BE2C (cell line): ENCODE measurements at regions not wholly inside any gene's neighbourhood (a gene's known extent, or its start where the extent isn't known, plus 50 kb on each side); places are given as distances from the start of the nearest gene placed in this dataset.

Experiments
- DNase-seq: peaks from one replicate; pipeline ENCODE4 v3.0.0-alpha.2; 2020
- H3K27me3 ChIP-seq: fragments of 250-450 bp; sonication (Bioruptor Pico); 2 replicates; pipeline ENCODE4 v1.5.1; 2020; ENCODE audit warnings: mild to moderate bottlenecking
- H3K36me3 ChIP-seq: fragments of 250-450 bp; sonication (Bioruptor Pico); 2 replicates; pipeline ENCODE4 v1.5.1; 2020; ENCODE audit warnings: mild to moderate bottlenecking
- H3K4me1 ChIP-seq: fragments of 250-450 bp; sonication (Bioruptor Pico); 2 replicates; pipeline ENCODE4 v1.5.1; 2020
- H3K4me3 ChIP-seq: 2 replicates; pipeline ENCODE4 v1.5.1; 2011; ENCODE audit warnings: low read depth, low read length
- H3K9me3 ChIP-seq: fragments of 250-450 bp; sonication (Bioruptor Pico); 2 replicates; pipeline ENCODE4 v1.5.1; 2020
- TF ChIP-seq, protein P1 (sequence below): IDR thresholded peaks from 2 replicates; pipeline ENCODE4 v1.5.1; 2012; ENCODE audit warnings: mild to moderate bottlenecking, low read depth, low read length

DNA sequence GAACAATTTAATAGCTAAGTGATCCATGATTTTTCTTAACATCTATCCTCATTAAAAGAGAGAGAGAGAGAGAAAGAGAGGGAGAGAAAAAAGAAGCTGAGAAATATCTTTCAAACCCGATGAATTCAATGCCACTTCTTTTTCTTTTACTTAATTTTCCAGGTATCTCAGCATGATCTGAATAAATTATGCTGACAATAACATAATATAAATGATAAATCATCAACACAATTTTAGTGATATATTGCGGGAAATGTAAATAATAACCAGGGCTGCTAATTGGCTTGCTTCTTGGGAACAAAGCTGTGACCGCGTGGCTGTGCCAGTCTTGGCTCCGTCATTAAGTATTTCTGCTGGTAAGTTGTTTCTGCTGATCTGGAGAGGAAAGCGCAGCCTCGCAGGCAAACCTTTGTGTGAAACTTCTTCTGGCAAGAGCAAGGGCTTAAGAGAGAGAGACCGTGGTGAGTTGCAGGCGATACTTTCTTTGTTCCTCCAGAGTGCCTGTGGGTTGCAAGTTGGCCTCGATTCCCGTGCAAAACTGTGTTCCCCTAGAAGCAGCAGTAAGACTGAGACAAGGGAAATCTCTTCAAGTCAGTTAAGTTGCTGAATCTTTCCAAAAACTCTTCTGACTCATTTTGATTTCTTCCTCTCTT lies 489.1 kb upstream of the TSHZ3 start:
- DNase-seq, result no peak
- no peaks in the 10 kb centered on the region for H3K27me3 ChIP-seq
- peaks cover 3% of the 10 kb centered on the region for H3K9me3 ChIP-seq
- H3K36me3 ChIP-seq, result no peaks in the 10 kb centered on the region
- TF ChIP-seq, protein P1, sequence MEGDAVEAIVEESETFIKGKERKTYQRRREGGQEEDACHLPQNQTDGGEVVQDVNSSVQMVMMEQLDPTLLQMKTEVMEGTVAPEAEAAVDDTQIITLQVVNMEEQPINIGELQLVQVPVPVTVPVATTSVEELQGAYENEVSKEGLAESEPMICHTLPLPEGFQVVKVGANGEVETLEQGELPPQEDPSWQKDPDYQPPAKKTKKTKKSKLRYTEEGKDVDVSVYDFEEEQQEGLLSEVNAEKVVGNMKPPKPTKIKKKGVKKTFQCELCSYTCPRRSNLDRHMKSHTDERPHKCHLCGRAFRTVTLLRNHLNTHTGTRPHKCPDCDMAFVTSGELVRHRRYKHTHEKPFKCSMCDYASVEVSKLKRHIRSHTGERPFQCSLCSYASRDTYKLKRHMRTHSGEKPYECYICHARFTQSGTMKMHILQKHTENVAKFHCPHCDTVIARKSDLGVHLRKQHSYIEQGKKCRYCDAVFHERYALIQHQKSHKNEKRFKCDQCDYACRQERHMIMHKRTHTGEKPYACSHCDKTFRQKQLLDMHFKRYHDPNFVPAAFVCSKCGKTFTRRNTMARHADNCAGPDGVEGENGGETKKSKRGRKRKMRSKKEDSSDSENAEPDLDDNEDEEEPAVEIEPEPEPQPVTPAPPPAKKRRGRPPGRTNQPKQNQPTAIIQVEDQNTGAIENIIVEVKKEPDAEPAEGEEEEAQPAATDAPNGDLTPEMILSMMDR, result no peak
- no peak overlapping the region for H3K4me3 ChIP-seq
- H3K4me1 ChIP-seq, result no peaks in the 10 kb centered on the region

DNA sequence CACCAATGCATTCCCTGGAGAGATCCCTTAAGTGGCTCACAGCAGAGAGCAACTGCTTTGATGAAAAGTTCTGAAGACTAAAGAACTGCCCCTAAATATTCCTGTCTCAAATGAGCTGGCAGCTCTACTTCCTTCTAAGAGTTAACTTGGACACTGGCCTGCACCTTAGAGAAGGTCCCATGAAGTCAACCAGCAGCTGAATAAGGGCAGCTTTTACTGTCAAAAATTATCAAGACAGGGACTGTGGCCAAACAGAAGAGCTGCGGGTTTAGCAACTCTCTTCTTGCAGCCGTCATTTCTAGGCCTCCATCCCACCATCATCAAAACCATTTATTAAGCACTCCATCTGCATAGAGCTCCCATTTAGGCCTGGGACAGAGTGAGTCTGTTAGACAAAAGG lies 491.1 kb upstream of the TSHZ3 start:
- TF ChIP-seq, protein P1, result no peak
- Histone ChIP-seq H3K36me3 (no peaks in the 10 kb centered on the region), H3K9me3 (no peaks in the 10 kb centered on the region; the same call in none of the 2 replicates), H3K4me1 (no peaks in the 10 kb centered on the region), H3K27me3 (no peaks in the 10 kb centered on the region), H3K4me3 (no peak overlapping the region)
- no peak for DNase-seq

DNA sequence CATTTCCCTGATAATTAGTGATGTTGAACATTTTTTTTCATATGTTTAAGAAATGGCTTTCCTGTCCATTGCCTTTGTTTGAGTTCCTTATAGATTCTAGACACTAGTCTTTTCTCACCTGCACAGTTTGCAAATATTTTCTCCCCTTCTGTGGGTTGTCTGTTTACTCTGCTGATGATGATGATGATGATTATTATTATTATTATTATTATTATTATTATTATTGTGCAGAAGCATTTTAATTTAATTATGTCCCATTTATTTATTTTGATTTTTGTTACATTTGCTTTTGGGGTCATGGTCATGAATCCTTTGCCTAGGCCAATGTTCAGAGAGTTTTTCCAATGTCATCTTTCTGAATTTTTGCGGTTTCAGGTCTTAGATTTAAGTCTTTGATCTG lies 492.5 kb upstream of the TSHZ3 start:
- H3K4me3 ChIP-seq, result no peak overlapping the region
- no peaks in the 10 kb centered on the region; the same call in none of the 2 replicates for H3K9me3 ChIP-seq
- DNase-seq, result no peak
- no peaks in the 10 kb centered on the region for H3K4me1 ChIP-seq
- no peaks in the 10 kb centered on the region for H3K36me3 ChIP-seq
- H3K27me3 ChIP-seq, result no peaks in the 10 kb centered on the region
- TF ChIP-seq, protein P1, result no peak

DNA sequence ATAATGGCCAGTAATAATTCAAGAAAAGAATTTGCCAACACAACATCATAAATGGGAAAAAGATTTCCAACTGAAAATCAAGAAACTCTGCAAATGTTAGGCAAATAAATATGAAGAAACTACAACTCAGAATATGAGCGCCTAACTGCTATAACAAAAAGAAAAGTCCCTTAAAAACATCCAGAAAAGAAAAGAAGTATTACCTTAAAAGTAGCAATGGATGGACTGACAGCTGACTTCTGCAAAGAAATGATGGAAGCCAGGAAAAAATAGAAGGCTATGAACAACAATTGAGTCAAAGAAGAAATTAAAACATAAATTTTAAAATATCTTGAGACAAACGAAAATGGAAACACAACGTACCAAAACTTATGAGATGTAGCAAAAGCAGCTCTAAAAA lies 482.3 kb upstream of the ZNF507 start:
- Histone ChIP-seq H3K4me1 (no peaks in the 10 kb centered on the region), H3K36me3 (no peaks in the 10 kb centered on the region), H3K9me3 (no peaks in the 10 kb centered on the region), H3K27me3 (no peaks in the 10 kb centered on the region), H3K4me3 (no peak overlapping the region)
- TF ChIP-seq, protein P1, result no peak
- no peak for DNase-seq

DNA sequence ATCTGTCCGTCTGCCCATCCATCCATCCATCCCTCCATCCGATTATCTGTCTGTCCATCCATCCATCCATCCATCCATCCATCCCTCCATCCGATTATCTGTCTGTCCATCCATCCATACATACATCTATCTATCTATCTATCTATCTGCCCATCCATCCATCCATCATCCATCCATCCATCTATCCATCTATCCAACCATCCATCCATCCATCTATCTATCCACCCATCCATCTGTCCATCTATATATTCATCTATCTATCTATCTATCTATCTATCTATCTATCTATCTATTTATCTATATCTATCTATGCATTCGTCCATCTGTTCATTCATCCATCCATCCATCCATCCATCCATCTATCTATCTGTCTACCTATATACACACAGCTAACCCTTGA lies 471.1 kb upstream of the ZNF507 start:
- Histone ChIP-seq H3K4me3 (no peak overlapping the region), H3K9me3 (no peaks in the 10 kb centered on the region), H3K27me3 (no peaks in the 10 kb centered on the region), H3K4me1 (no peaks in the 10 kb centered on the region), H3K36me3 (no peaks in the 10 kb centered on the region)
- TF ChIP-seq, protein P1, result no peak
- no peak for DNase-seq

DNA sequence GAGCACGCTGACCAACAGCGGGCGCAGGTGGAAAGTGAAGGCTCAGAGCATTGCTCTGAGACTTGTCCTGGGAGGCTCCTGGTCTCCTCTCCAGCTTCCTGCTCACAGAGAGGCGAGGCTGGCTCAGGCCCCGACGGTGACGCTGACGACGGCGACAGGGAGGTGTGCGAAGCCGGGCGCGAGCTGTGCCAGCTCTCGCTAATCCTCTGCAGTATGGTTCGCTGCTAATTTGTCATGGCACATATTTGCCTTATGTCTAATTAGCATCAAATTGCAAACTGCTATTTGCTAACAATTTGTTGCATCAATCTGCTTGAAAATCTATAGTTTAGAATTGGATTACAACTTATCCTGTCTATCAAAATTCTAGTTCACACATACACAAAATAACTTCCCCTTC lies 469.8 kb upstream of the ZNF507 start:
- Histone ChIP-seq H3K4me3 (no peak overlapping the region), H3K27me3 (no peaks in the 10 kb centered on the region), H3K9me3 (no peaks in the 10 kb centered on the region), H3K36me3 (no peaks in the 10 kb centered on the region), H3K4me1 (no peaks in the 10 kb centered on the region)
- TF ChIP-seq, protein P1, result no peak
- DNase-seq, result no peak
